Lower leg skin (tissue), 3 donors: ENCODE measurements at regions not wholly inside any gene's neighbourhood (a gene's known extent, or its start where the extent isn't known, plus 50 kb on each side); places are given as distances from the start of the nearest gene placed in this dataset.

Source experiments
- POLR2A ChIP-seq, 2 donors: fragments of 450-650 bp; IDR thresholded peaks; one replicate each; pipeline ENCODE4 v1.6.1; 2016 to 2017; ENCODE audit warnings: antibody characterized with exemption in 2 of 2, mild to moderate bottlenecking in 1 of 2, moderate library complexity in 1 of 2
- TF ChIP-seq, protein P1 (sequence below), 3 donors: fragments of 450-650 bp; IDR thresholded peaks; one replicate each; pipeline ENCODE4 v1.5.1; 2016; ENCODE audit warnings: antibody characterized with exemption in 3 of 3, mild to moderate bottlenecking in 3 of 3, moderate library complexity in 2 of 3

- TF ChIP-seq, protein P1, sequence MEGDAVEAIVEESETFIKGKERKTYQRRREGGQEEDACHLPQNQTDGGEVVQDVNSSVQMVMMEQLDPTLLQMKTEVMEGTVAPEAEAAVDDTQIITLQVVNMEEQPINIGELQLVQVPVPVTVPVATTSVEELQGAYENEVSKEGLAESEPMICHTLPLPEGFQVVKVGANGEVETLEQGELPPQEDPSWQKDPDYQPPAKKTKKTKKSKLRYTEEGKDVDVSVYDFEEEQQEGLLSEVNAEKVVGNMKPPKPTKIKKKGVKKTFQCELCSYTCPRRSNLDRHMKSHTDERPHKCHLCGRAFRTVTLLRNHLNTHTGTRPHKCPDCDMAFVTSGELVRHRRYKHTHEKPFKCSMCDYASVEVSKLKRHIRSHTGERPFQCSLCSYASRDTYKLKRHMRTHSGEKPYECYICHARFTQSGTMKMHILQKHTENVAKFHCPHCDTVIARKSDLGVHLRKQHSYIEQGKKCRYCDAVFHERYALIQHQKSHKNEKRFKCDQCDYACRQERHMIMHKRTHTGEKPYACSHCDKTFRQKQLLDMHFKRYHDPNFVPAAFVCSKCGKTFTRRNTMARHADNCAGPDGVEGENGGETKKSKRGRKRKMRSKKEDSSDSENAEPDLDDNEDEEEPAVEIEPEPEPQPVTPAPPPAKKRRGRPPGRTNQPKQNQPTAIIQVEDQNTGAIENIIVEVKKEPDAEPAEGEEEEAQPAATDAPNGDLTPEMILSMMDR (IDR thresholded peaks at IDR 0.05): no peak
- TF ChIP-seq POLR2A (IDR thresholded peaks at IDR 0.05): no peak
Observed at GRCh38 chr1:214202992-214203391, 78.0 kb upstream of the SMYD2 start.
